DOHH2 (cell line): ENCODE measurements at regions not wholly inside any gene's neighbourhood (a gene's known extent, or its start where the extent isn't known, plus 50 kb on each side); places are given as distances from the start of the nearest gene placed in this dataset.

Source experiments
- H3F3A ChIP-seq: fragments of 200-600 bp; sonication (generic), shearing (Covaris generic); 2 replicates; pipeline ENCODE4 v1.6.0; 2016; ENCODE audit warnings: antibody characterized with exemption, mild to moderate bottlenecking; ENCODE audit not compliant: control insufficient read depth, insufficient read depth
- H3K27ac ChIP-seq: fragments of 200-600 bp; sonication (generic); 2 replicates; pipeline ENCODE4 v1.5.1; 2014; ENCODE audit warnings: low read depth, mild to moderate bottlenecking, low read length, moderate library complexity
- H3K27me3 ChIP-seq: fragments of 200-600 bp; sonication (generic); 2 replicates; pipeline ENCODE4 v1.6.1; 2014; ENCODE audit warnings: mild to moderate bottlenecking, low read length, mixed read lengths; ENCODE audit not compliant: control insufficient read depth
- H3K36me3 ChIP-seq: fragments of 200-600 bp; sonication (generic); 2 replicates; pipeline ENCODE4 v1.6.1; 2014; ENCODE audit warnings: mild to moderate bottlenecking, low read length, moderate library complexity, mixed read lengths; ENCODE audit not compliant: control insufficient read depth
- H3K4me1 ChIP-seq: fragments of 200-600 bp; sonication (generic); 2 replicates; pipeline ENCODE4 v1.6.1; 2014; ENCODE audit warnings: mild to moderate bottlenecking, low read length, mixed read lengths; ENCODE audit not compliant: control insufficient read depth
- H3K4me2 ChIP-seq: fragments of 200-600 bp; sonication (generic); 2 replicates; pipeline ENCODE4 v1.6.0; 2014; ENCODE audit warnings: mild to moderate bottlenecking, low read length, moderate library complexity
- H3K4me3 ChIP-seq: fragments of 200-600 bp; sonication (generic); 2 replicates; pipeline ENCODE4 v1.5.1; 2014; ENCODE audit warnings: mild to moderate bottlenecking, low read length, mixed read lengths
- H3K79me2 ChIP-seq: fragments of 200-600 bp; sonication (generic); 2 replicates; pipeline ENCODE4 v1.6.1; 2014; ENCODE audit warnings: mild to moderate bottlenecking, low read length, mixed read lengths; ENCODE audit not compliant: control insufficient read depth
- H3K9me2 ChIP-seq: fragments of 200-600 bp; sonication (generic); replicated peaks from 2 replicates; pipeline ENCODE4 v1.6.1; 2014; ENCODE audit warnings: mild to moderate bottlenecking, low read length, mixed read lengths; ENCODE audit not compliant: control insufficient read depth
- H3K9me3 ChIP-seq: fragments of 200-600 bp; sonication (generic); 2 replicates; pipeline ENCODE4 v1.6.1; 2014; ENCODE audit warnings: antibody characterized with exemption, low read length, mixed read lengths; ENCODE audit not compliant: control insufficient read depth, insufficient read depth
- H4K20me1 ChIP-seq: fragments of 200-600 bp; sonication (generic); 2 replicates; pipeline ENCODE4 v1.6.0; 2014; ENCODE audit warnings: low read depth, mild to moderate bottlenecking, antibody characterized with exemption, low read length, moderate library complexity; ENCODE audit not compliant: control insufficient read depth, insufficient read depth
- CTCF ChIP-seq: fragments of 200-600 bp; sonication (generic); IDR thresholded peaks from one replicate; pipeline ENCODE4 v1.5.1; 2014; ENCODE audit warnings: antibody characterized with exemption, mild to moderate bottlenecking, low read depth, low read length; ENCODE audit not compliant: poor library complexity, severe bottlenecking
- EZH2phosphoT487 ChIP-seq: fragments of 200-600 bp; sonication (generic); IDR thresholded peaks from 2 replicates; pipeline ENCODE4 v1.6.1; 2017; ENCODE audit warnings: borderline replicate concordance, mild to moderate bottlenecking, antibody characterized with exemption, low read length, moderate library complexity, mixed read lengths

- Histone ChIP-seq H3K36me3 (no peaks in the 10 kb centered on the region), H3F3A (no peaks in the 10 kb centered on the region), H3K79me2 (no peaks in the 10 kb centered on the region), H3K4me2 (no peak overlapping the region), H3K27me3 (no peaks in the 10 kb centered on the region), H4K20me1 (no peaks in the 10 kb centered on the region), H3K4me1 (no peaks in the 10 kb centered on the region), H3K27ac (no peak overlapping the region), H3K9me3 (no peaks in the 10 kb centered on the region), H3K9me2 (no peaks in the 10 kb centered on the region), H3K4me3 (no peak overlapping the region)
- TF ChIP-seq CTCF (no peak), EZH2phosphoT487 (no peak)
These were observed 178.6 kb downstream of the NAA11 start for GRCh38 chr4:79147251-79147650.

- Histone ChIP-seq H3K9me3 (no peaks in the 10 kb centered on the region), H3F3A (no peaks in the 10 kb centered on the region), H3K79me2 (no peaks in the 10 kb centered on the region), H4K20me1 (no peaks in the 10 kb centered on the region), H3K4me3 (no peak overlapping the region), H3K4me1 (no peaks in the 10 kb centered on the region), H3K36me3 (no peaks in the 10 kb centered on the region), H3K9me2 (no peaks in the 10 kb centered on the region), H3K27ac (no peak overlapping the region), H3K4me2 (no peak overlapping the region), H3K27me3 (no peaks in the 10 kb centered on the region)
- TF ChIP-seq CTCF, result no peak
- TF ChIP-seq EZH2phosphoT487, result no peak
These were observed 184.3 kb downstream of the NAA11 start for GRCh38 chr4:79141530-79141929.

- no peaks in the 10 kb centered on the region for H3K27me3 ChIP-seq
- H3K9me3 ChIP-seq, result no peaks in the 10 kb centered on the region
- H3F3A ChIP-seq, result no peaks in the 10 kb centered on the region
- no peaks in the 10 kb centered on the region for H3K4me1 ChIP-seq
- no peaks in the 10 kb centered on the region for H3K79me2 ChIP-seq
- no peak overlapping the region for H3K4me2 ChIP-seq
- no peak overlapping the region for H3K27ac ChIP-seq
- no peaks in the 10 kb centered on the region for H3K9me2 ChIP-seq
- no peak for TF ChIP-seq EZH2phosphoT487
- no peak for TF ChIP-seq CTCF
- H3K4me3 ChIP-seq, result no peak overlapping the region
- no peaks in the 10 kb centered on the region for H3K36me3 ChIP-seq
- H4K20me1 ChIP-seq, result no peaks in the 10 kb centered on the region
These were observed 191.1 kb downstream of the NAA11 start for GRCh38 chr4:79134767-79135166.

- no peaks in the 10 kb centered on the region for H4K20me1 ChIP-seq
- no peaks in the 10 kb centered on the region for H3K36me3 ChIP-seq
- H3K27me3 ChIP-seq, result no peaks in the 10 kb centered on the region
- H3K79me2 ChIP-seq, result no peaks in the 10 kb centered on the region
- H3K4me2 ChIP-seq, result no peak overlapping the region
- TF ChIP-seq CTCF, result no peak
- no peak for TF ChIP-seq EZH2phosphoT487
- no peak overlapping the region for H3K27ac ChIP-seq
- H3K9me3 ChIP-seq, result no peaks in the 10 kb centered on the region
- H3F3A ChIP-seq, result no peaks in the 10 kb centered on the region
- H3K4me3 ChIP-seq, result no peak overlapping the region
- H3K9me2 ChIP-seq, result no peaks in the 10 kb centered on the region
- no peaks in the 10 kb centered on the region for H3K4me1 ChIP-seq
These were observed 193.0 kb downstream of the NAA11 start for GRCh38 chr4:79132826-79133225.
